Loucy (cell line): ENCODE measurements at regions not wholly inside any gene's neighbourhood (a gene's known extent, or its start where the extent isn't known, plus 50 kb on each side); places are given as distances from the start of the nearest gene placed in this dataset.

Source experiments
- H2AFZ ChIP-seq: fragments of 200-600 bp; sonication (generic); 2 replicates; pipeline ENCODE4 v1.6.0; 2016; ENCODE audit warnings: antibody characterized with exemption, mild to moderate bottlenecking, low read length, moderate library complexity
- H3F3A ChIP-seq: fragments of 200-600 bp; 2 replicates; pipeline ENCODE4 v1.6.0; 2016; ENCODE audit warnings: antibody characterized with exemption, low read depth, mild to moderate bottlenecking
- H3K27me3 ChIP-seq: fragments of 200-600 bp; sonication (generic); 2 replicates; pipeline ENCODE4 v1.6.1; 2014; ENCODE audit warnings: low read length, mild to moderate bottlenecking; ENCODE audit not compliant: insufficient read depth, poor library complexity, severe bottlenecking
- H3K36me3 ChIP-seq: fragments of 200-600 bp; sonication (generic); 2 replicates; pipeline ENCODE4 v1.6.1; 2016; ENCODE audit warnings: low read length; ENCODE audit not compliant: insufficient read depth
- H3K4me1 ChIP-seq: fragments of 200-600 bp; sonication (generic); 2 replicates; pipeline ENCODE4 v1.5.1; 2014; ENCODE audit warnings: low read length, mild to moderate bottlenecking; ENCODE audit not compliant: insufficient read depth, poor library complexity, severe bottlenecking
- H3K4me2 ChIP-seq: fragments of 200-600 bp; sonication (generic); 2 replicates; pipeline ENCODE4 v1.6.0; 2014; ENCODE audit warnings: antibody characterized with exemption, low read length, low read depth, mild to moderate bottlenecking; ENCODE audit not compliant: poor library complexity, severe bottlenecking
- H3K4me3 ChIP-seq: fragments of 200-600 bp; sonication (generic); 2 replicates; pipeline ENCODE4 v1.5.1; 2014; ENCODE audit warnings: low read length, mild to moderate bottlenecking, mixed read lengths; ENCODE audit not compliant: poor library complexity, severe bottlenecking
- H3K79me2 ChIP-seq: fragments of 200-600 bp; sonication (generic); 2 replicates; pipeline ENCODE4 v1.6.1; 2014; ENCODE audit warnings: low read length; ENCODE audit not compliant: insufficient read depth
- H3K9ac ChIP-seq: fragments of 200-600 bp; sonication (generic); 2 replicates; pipeline ENCODE4 v1.6.0; 2014; ENCODE audit warnings: mild to moderate bottlenecking, low read depth, low read length, moderate library complexity; ENCODE audit not compliant: poor library complexity, severe bottlenecking
- H3K9me2 ChIP-seq: fragments of 200-600 bp; sonication (generic); replicated peaks from 2 replicates; pipeline ENCODE4 v1.6.1; 2016; ENCODE audit warnings: low read depth, low read length, mixed read lengths
- H3K9me3 ChIP-seq: fragments of 200-600 bp; sonication (generic); 2 replicates; pipeline ENCODE4 v1.6.1; 2014; ENCODE audit warnings: mild to moderate bottlenecking, antibody characterized with exemption, low read length, low read depth; ENCODE audit not compliant: insufficient read depth
- H4K20me1 ChIP-seq: fragments of 200-600 bp; sonication (generic); 2 replicates; pipeline ENCODE4 v1.6.0; 2014; ENCODE audit warnings: antibody characterized with exemption, low read length, mild to moderate bottlenecking; ENCODE audit not compliant: insufficient read depth, poor library complexity, severe bottlenecking
- EZH2phosphoT487 ChIP-seq: fragments of 200-600 bp; IDR thresholded peaks from 2 replicates; pipeline ENCODE4 v1.6.1; 2018; ENCODE audit warnings: antibody characterized with exemption, mild to moderate bottlenecking, moderate library complexity, borderline replicate concordance
- TF ChIP-seq, protein P1 (sequence below): fragments of 200-600 bp; sonication (generic); conservative IDR thresholded peaks from 2 replicates; pipeline ENCODE4 v1.5.1; 2014; ENCODE audit warnings: mild to moderate bottlenecking, antibody characterized with exemption, low read length

DNA sequence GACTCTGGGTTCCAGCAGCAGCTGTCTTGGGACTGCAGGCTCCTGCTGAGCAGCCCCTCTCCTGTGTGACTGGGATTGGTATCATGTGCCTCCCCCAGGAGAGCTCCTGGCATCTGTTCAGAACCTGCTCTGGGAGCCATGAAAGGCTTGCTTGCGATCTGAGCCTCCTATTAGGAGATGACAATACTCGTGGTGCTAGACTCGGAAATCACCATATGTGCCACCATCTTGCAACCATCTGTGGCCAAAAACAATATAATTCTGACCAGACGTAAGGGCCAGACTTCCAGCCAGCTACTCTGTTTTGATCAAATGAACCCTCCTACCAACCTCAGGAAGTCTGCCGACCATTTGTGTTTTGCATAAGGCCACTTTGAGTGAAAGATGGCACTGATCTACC, 484.7 kb downstream of the IRS2 start:
- TF ChIP-seq, protein P1, sequence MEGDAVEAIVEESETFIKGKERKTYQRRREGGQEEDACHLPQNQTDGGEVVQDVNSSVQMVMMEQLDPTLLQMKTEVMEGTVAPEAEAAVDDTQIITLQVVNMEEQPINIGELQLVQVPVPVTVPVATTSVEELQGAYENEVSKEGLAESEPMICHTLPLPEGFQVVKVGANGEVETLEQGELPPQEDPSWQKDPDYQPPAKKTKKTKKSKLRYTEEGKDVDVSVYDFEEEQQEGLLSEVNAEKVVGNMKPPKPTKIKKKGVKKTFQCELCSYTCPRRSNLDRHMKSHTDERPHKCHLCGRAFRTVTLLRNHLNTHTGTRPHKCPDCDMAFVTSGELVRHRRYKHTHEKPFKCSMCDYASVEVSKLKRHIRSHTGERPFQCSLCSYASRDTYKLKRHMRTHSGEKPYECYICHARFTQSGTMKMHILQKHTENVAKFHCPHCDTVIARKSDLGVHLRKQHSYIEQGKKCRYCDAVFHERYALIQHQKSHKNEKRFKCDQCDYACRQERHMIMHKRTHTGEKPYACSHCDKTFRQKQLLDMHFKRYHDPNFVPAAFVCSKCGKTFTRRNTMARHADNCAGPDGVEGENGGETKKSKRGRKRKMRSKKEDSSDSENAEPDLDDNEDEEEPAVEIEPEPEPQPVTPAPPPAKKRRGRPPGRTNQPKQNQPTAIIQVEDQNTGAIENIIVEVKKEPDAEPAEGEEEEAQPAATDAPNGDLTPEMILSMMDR, result no peak
- no peak for TF ChIP-seq EZH2phosphoT487
- H2AFZ ChIP-seq, result no peak overlapping the region
- H3K27me3 ChIP-seq, result no peaks in the 10 kb centered on the region

DNA sequence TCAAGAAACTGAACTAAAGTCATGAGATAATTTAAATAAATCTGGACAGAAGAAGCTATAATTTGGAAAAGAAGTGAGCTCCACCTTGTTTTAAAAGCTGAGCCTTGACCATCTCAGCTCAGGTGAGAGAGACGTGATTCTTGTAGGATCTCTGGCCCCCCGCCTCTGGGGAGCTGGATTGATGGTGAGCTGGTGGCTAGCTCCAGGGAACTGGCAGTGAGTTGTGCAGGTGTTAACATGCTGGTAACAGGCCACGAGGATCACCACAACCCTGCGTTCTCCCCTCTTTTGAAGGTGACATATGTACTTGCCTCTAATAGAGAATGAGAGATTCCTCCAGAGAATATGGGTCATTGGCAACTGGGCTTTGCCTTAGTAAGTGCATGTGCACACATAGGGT, 485.1 kb downstream of the IRS2 start:
- Histone ChIP-seq H3K79me2 (no peaks in the 10 kb centered on the region), H4K20me1 (no peaks in the 10 kb centered on the region), H3K4me2 (no peak overlapping the region), H3F3A (no peaks in the 10 kb centered on the region), H3K4me3 (no peak overlapping the region), H3K9me3 (peaks cover 2% of the 10 kb centered on the region; the same call in 1 of the 2 replicates), H3K4me1 (no peaks in the 10 kb centered on the region), H3K9ac (no peak overlapping the region), H3K27me3 (no peaks in the 10 kb centered on the region), H2AFZ (no peak overlapping the region), H3K36me3 (no peaks in the 10 kb centered on the region), H3K9me2 (no peaks in the 10 kb centered on the region)
- TF ChIP-seq, protein P1, result no peak
- no peak for TF ChIP-seq EZH2phosphoT487

More for the DNA sequence above, 484.7 kb downstream of the IRS2 start:
- H3K36me3 ChIP-seq, result no peaks in the 10 kb centered on the region
- H3F3A ChIP-seq, result no peaks in the 10 kb centered on the region
- H3K9ac ChIP-seq, result no peak overlapping the region
- H3K4me2 ChIP-seq, result no peak overlapping the region
- H3K9me2 ChIP-seq, result no peaks in the 10 kb centered on the region
- no peaks in the 10 kb centered on the region for H4K20me1 ChIP-seq
- H3K4me1 ChIP-seq, result no peaks in the 10 kb centered on the region
- peaks cover 2% of the 10 kb centered on the region; the same call in 1 of the 2 replicates for H3K9me3 ChIP-seq
- no peak overlapping the region for H3K4me3 ChIP-seq
- no peaks in the 10 kb centered on the region for H3K79me2 ChIP-seq

DNA sequence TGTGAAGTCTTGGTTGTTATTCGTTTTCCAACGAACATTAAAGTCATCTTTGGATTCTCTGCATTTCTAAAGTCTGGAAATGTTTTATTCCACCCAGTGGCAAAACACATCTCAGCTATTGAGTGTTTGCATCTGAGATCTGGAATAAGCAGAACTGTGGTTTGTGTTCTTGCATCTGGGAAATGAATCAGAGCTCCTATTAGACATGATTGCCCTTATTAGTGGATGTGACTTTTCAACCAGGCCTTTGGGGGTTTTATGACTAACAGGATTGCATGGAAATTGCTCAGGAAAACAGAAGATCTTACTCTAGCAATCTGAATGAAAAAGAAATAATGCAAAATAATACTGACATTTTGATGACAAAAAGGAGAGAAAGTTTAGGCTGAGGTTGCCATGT, 488.8 kb downstream of the IRS2 start:
- Histone ChIP-seq H3K9me2 (no peaks in the 10 kb centered on the region), H3K4me3 (no peak overlapping the region), H3K9me3 (peaks cover 8% of the 10 kb centered on the region; the same call in 1 of the 2 replicates), H3K4me2 (no peak overlapping the region), H3F3A (no peaks in the 10 kb centered on the region), H3K27me3 (no peaks in the 10 kb centered on the region), H3K9ac (no peak overlapping the region), H3K79me2 (no peaks in the 10 kb centered on the region), H4K20me1 (no peaks in the 10 kb centered on the region), H3K4me1 (no peaks in the 10 kb centered on the region), H2AFZ (no peak overlapping the region), H3K36me3 (no peaks in the 10 kb centered on the region)
- no peak for TF ChIP-seq EZH2phosphoT487
- TF ChIP-seq, protein P1, result no peak
